Keratinocyte (primary cell): ENCODE measurements at regions not wholly inside any gene's neighbourhood (a gene's known extent, or its start where the extent isn't known, plus 50 kb on each side); places are given as distances from the start of the nearest gene placed in this dataset.

Experiments used
- EZH2 ChIP-seq: IDR thresholded peaks from one replicate; pipeline ENCODE4 v1.6.1; 2012; ENCODE audit warnings: inconsistent platforms, mild to moderate bottlenecking, low read length, moderate library complexity
- TF ChIP-seq, protein P1 (sequence below), 3 experiments: IDR thresholded peaks in 1 of 3; conservative IDR thresholded peaks in 1 of 3; optimal IDR thresholded peaks in 1 of 3; 2 replicates in 2 of 3; 3 replicates in 1 of 3; pipeline versions ENCODE3 to v1.5.1; 2011; ENCODE audit warnings: low read length in 3 of 3, mild to moderate bottlenecking in 3 of 3, moderate library complexity in 2 of 3, control low read depth in 1 of 3, inconsistent platforms in 1 of 3; ENCODE audit not compliant: insufficient read depth in 2 of 3; ENCODE audit errors: extremely low read depth in 1 of 3

DNA sequence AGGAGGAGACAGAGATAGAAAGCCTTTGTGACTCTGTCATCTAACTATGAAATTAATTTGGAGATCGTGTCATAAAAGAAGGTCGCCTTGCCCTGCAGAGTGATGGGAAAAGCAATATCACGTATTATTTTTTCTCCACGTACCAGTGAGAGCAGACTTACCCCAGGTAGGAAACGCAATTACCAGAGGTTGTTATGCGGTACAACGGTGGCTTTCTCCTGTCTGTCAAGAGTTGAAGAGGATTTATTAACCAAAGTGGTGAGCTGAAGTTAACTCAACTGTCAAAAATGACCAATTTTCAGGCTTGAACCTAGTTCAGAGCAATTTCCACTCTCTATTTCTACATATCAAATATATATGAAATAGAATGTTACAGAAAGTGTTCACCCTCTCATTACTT is 282.6 kb upstream of the PFKP start:
- TF ChIP-seq, protein P1, sequence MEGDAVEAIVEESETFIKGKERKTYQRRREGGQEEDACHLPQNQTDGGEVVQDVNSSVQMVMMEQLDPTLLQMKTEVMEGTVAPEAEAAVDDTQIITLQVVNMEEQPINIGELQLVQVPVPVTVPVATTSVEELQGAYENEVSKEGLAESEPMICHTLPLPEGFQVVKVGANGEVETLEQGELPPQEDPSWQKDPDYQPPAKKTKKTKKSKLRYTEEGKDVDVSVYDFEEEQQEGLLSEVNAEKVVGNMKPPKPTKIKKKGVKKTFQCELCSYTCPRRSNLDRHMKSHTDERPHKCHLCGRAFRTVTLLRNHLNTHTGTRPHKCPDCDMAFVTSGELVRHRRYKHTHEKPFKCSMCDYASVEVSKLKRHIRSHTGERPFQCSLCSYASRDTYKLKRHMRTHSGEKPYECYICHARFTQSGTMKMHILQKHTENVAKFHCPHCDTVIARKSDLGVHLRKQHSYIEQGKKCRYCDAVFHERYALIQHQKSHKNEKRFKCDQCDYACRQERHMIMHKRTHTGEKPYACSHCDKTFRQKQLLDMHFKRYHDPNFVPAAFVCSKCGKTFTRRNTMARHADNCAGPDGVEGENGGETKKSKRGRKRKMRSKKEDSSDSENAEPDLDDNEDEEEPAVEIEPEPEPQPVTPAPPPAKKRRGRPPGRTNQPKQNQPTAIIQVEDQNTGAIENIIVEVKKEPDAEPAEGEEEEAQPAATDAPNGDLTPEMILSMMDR (optimal IDR thresholded peaks at IDR 0.05 in 1 of 3, IDR thresholded peaks at IDR 0.05 in 1 of 3, conservative IDR thresholded peaks at IDR 0.05 in 1 of 3; ENCODE audit: extremely low read depth in 1 of 3, insufficient read depth in 2 of 3, low read length in 3 of 3), result no peak
- TF ChIP-seq EZH2, result no peak
